Posterior vena cava (tissue), 2 donors: ENCODE measurements at regions not wholly inside any gene's neighbourhood (a gene's known extent, or its start where the extent isn't known, plus 50 kb on each side); places are given as distances from the start of the nearest gene placed in this dataset.

Experiments
- DNase-seq: peaks from one replicate; pipeline ENCODE4 v3.0.0-alpha.2; 2020; ENCODE audit warnings: low spot score
- intact Hi-C, 2 donors: fragments of 100-400 bp; cut with DNase I; formaldehyde crosslinking; loops; one replicate each; pipeline versions ENCODE4 v1.14.1 to v1.14.2; 2022 to 2023
- donor health status: DM: yes; HTN: yes; CAD: no.
- donor health status: DM: yes; HTN: yes; CAD: no.

DNA sequence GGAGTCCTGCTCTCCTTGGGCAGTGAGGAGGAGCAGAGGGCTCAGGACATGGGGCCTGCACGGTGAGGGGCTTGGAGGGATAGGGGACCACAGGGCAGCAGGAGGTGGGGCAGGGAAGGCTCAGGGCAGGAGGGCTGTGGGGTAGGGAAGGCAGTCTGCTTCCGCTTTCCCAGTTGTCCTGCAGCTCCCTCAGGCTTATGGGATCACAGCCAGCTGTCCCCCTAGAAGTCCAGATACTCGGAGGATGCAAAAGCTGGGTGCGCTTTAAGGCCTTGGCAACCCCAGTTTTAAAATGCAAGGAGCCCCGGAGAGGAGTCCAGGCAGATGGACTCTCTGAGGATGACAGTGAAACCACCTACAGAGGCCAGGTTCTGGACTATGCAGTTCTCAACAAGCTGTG is 299.1 kb upstream of the FOXF1 start:
- intact Hi-C loops: no loop called here
- DNase-seq: no peak

- no peak for DNase-seq
- intact Hi-C loops: no loop called here
These were observed 298.5 kb upstream of the FOXF1 start for GRCh38 chr16:86211800-86212199.

- no peak for DNase-seq
- intact Hi-C loops: no loop called here
These were observed 297.5 kb upstream of the FOXF1 start for GRCh38 chr16:86212706-86213436.

- DNase-seq: no peak
- intact Hi-C loops: no loop called here
These were observed 296.7 kb upstream of the FOXF1 start for GRCh38 chr16:86213437-86214205.

DNA sequence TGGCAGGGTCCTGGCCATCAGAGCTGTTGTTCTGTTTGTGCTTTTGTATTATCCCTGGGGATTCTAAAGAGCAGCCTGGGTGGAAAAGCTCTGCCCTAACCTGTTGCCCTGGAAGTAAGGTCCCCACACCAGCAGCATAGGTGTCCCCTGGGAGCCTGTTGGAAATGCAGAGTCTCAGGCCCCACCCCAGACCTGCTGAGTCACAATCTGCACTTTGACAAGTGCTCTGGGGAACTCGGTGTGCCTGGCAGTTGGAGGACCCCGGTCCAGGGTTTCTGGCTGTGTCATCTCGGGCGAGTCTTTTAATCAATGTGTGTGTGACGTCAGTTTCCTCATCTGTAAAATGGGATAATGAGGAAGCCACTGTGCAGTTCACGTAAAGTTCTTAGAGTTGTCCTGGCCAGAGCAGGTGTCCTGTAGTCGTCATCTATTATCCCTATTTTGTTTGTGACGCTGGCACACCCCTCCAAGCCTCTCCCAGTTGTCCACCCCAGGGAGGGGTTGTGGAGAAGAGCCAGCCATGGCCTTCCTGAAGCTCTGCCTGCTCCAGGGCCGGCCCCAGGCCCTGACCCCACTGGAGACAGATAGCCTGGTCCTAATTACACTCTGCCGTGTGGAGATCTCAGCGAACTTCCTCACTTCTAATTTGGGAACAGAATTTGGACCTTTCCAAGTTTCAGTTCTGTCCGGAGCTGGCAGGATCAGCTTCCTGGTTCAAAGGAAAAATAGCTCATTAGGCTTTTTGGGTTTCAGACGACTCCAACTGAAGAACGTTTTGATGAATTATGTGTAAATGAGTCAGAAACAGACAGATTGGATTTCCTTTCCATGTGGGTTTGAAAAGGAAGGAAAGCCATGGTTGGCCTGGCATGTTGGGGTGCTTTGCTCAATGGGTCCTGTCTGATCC is 295.7 kb upstream of the FOXF1 start:
- intact Hi-C loops: no loop called here
- DNase-seq: no peak

DNA sequence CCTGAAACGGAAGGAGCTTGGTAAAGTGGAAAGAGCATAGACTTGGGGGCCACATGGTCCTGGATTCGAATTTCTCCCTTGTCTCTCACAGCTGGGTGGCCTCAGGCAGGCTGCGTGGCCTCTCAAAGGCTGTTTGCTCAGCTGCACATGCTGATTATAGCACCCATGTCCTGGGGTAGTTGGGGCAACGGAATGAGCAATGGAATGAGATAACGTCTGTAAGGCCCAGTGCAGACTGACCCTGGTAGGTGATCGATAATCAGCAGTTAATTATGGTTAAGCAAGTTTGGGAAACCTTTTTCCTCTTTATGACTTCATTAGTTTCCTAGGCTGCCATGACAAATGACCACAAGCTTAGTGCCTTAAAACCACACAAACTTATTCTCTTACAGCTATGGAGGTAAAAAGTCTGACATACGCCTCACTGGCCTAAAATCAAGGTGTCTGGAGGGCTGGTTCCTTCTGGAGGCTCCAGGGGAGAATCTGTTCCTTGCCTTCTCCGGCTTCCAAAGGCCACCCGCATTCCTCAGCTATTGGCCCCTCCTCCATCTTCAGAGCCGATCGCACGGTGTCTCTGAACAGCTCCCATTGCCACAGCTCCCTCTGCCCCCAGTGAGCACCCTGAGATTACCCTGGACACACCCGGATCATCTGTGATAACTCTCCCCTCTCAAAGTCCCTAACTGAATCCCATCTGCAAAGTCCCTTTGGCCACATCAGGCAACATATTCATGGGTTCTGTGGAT is 294.9 kb upstream of the FOXF1 start:
- DNase-seq: no peak
- intact Hi-C loops: no loop called here

DNA sequence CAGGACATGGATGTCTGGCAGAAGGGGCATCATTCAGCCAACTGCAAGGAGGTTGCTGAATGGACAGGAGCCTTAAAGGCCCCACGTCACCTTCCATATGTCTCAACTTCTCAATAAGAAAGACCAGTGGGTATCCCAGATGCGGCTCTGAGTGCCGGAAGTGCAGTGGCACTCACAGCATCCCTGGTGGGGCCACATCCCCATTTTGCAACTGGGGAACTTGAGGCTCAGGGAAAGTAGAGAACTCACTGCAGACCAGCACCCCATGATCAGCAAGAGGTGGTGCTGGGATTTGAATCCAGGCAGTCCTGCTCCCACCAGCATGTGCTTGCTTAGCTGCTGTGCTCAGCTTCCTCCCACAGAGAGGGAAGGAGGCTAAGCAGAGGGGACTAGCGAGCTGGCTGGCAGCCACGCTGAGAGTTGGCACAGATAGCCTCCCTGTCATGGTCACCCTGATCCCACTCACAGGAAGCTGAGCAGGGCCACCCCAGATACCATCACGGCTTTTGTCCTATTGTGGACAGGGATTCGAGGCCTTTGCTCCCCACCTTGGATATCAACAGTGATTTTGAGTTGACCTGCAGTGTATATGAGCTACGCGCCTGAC is 294.2 kb upstream of the FOXF1 start:
- DNase-seq: no peak
- intact Hi-C loops: no loop called here

DNA sequence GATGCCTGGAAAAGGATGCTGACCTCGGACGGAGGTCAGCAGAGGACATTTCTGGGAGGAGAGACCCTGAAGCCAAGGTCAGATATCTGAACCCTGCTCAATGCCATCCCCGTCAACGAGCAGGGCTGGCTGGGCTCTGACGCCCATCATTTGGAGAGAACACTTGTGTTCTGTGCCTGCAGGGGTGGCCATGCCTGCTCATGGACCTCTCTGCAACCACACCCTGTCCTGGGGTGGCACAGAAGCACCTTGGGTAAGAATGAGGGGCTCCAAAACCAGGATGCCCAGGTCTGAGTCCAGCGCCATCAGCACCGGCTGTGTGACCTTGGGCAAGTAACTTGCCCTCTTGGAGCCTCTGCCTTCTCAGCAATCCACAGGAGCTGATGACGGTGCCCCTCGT is 293.7 kb upstream of the FOXF1 start:
- intact Hi-C loops: no loop called here
- DNase-seq: no peak

DNA sequence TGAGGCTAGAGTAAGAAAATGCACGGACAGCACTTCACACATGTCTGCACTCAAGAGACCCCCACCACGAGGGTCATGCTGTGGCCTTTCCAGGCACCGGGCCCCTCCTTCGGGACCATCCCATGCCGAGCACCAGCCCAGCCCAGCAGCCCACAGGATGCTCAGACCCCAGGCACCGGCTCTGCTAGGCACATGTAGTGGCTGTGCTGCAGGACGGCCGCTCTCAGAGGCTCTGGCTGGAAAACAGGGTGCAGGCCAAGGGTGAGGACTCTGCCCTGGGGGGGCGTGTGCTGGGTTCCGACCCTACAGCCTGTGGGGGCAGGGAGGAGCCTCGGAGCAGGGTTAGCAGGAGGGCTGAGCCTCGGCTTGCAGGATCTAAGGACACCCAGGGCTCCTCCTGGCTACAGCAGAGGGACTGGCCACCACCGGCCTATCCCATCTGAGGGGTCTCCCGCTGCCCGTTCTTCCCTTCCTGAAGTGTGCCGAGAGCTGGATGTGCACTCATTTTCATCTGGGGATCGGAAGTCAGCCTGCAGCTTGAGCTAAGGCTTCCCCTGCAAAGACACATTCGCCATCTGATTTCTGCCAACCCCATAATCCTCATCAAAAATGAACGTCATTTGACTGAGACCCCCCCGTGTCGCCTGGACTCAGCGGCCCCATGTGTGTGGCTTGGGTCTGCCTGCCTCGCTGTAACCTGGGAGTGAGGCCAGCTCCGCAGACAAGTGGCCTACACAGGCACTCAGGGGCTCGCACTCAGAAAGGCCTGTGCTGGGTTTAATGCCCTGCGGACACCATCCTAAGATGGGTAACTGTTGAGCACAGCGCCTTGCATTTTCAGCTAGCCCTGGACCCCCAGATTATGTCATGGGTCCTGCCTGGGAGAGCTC is 293.1 kb upstream of the FOXF1 start:
- intact Hi-C loops: no loop called here
- DNase-seq: no peak

GRCh38 chr16:86217891-86218270 is 292.4 kb upstream of the FOXF1 start:
- no peak for DNase-seq
- intact Hi-C loops: no loop called here

- intact Hi-C loops: no loop called here
These were observed 291.7 kb upstream of the FOXF1 start for GRCh38 chr16:86218479-86219170.

DNA sequence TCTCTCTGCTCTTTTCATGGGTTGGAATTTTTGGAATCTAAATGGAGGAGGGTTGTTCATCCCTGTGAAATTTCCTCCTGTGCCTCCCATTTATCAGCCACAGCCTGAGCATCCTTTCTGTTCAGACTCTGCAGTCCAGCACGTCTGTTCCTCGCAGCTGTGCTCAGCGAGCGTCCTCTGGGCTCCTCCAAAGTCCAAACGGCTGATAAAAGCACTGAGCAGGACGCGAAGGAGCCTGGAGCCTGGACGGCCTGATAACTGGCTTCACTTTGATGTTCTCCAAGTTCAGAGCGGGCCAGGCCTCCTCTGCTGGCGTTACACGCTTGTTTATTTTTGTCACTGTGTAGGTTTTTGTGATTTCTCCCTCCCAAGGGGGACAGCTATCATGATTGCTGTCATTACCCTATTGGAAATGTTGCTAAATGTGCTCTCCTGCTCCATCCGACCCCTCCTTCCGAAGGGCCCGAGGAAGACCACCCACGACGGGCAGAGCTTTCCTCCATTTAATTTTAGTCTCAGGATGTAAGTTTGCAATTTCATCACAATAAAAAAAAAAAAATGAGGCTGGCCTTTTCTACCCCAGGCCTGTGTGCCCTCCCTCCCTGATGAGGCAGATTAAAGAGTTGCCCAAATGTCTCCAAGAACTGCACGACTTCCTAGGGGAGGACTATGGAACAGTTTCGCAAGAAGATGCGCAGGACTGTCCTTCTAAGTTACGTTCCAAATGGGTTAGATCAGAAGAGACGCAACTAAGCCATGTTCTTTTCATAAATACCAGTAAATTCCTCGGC is 290.5 kb upstream of the FOXF1 start:
- DNase-seq: no peak
- intact Hi-C loops: no loop called here

More at GRCh38 chr16:86218479-86219170, 291.7 kb upstream of the FOXF1 start:
- DNase-seq: no peak

GRCh38 chr16:86220561-86220960 is 289.8 kb upstream of the FOXF1 start:
- intact Hi-C loops: no loop called here
- DNase-seq: no peak

DNA sequence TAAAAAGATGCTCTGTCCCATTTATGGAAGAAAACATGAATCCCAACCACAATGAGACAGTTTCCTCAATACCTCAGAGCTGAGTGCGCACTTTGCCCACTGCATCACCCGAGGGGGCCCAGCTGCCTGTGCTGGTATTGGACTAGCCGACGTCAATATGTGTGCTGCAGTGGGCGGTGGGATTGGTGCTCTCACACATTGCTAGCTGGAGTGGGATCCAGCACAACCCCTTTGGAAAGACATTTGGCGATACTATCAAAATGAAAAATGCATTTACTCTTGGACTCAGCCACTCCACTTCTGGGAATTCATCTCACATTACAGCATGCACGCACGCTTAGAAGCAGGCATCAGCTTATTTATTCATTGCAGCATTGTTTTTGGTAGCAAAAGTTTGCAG is 289.2 kb upstream of the FOXF1 start:
- intact Hi-C loops: no loop called here
- no peak for DNase-seq

DNA sequence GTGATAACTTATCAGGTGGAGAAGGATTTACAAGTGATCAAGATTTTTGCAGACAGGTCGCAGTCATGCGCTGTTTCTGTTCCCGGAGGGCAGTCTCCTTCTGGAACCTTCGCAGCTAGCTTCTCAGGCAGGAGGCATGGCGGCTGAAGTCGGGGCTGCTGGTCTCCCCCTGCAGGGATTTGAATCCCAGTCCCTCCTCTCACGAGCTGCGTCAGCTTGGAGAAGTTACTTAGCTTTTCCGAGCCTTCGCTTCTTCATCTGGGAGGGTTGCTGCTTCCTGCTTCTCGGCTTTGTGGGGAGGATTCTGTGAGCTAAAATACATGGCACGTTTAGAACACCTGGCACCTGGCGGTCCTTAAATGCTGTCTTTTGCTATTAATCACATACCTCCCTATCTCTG is 287.8 kb upstream of the FOXF1 start:
- intact Hi-C loops: loop anchor here in 1 of 2 donors (1.0 kb wide), 1 partner anchor 15 kb away; no protein-coding TSS in a partner anchor
- DNase-seq: no peak

GRCh38 chr16:86222965-86223551 is 287.3 kb upstream of the FOXF1 start:
- DNase-seq: no peak
- intact Hi-C loops: loop anchor here in 1 of 2 donors (1.0 kb wide), 1 partner anchor 16 kb away; no protein-coding TSS in a partner anchor
